AG04450 (cell line): ENCODE measurements at regions not wholly inside any gene's neighbourhood (a gene's known extent, or its start where the extent isn't known, plus 50 kb on each side); places are given as distances from the start of the nearest gene placed in this dataset.

Experiments
- CTCF ChIA-PET: fragments of 300-600, 350-600 bp; formaldehyde crosslinking; extraction: SDS; loops from one replicate; lab custom pipeline; 2022; ENCODE audit warnings: antibody characterized with exemption, inconsistent platforms; lab: Charles Lee
- POLR2A ChIA-PET: fragments of 350-600 bp; formaldehyde crosslinking; extraction: SDS; loops from one replicate; lab custom pipeline; 2021; ENCODE audit warnings: antibody characterized with exemption, inconsistent platforms; lab: Yijun Ruan, JAX
- DNase-seq: peaks from one replicate; pipeline ENCODE4 v3.0.0-alpha.2; 2011; ENCODE audit warnings: low read depth, low spot score
- H3K27ac ChIP-seq: one replicate; pipeline ENCODE4 v1.5.1; 2012; ENCODE audit warnings: low read depth, low read length, control low read depth
- H3K27me3 ChIP-seq: one replicate; pipeline ENCODE4 v1.6.0; 2012; ENCODE audit warnings: low read length; ENCODE audit not compliant: control insufficient read depth, insufficient read depth
- H3K4me3 ChIP-seq: 2 replicates; pipeline ENCODE4 v1.5.1; 2011; ENCODE audit warnings: mild to moderate bottlenecking, low read depth, low read length, control low read depth
- H3K9me3 ChIP-seq: 2 replicates; pipeline ENCODE4 v1.5.1; 2012; ENCODE audit warnings: low read length; ENCODE audit not compliant: control insufficient read depth, insufficient read depth
- TF ChIP-seq, protein P1 (sequence below): IDR thresholded peaks from 2 replicates; pipeline ENCODE4 v1.5.1; 2011; ENCODE audit warnings: low read depth, low read length, control low read depth, inconsistent platforms

DNA sequence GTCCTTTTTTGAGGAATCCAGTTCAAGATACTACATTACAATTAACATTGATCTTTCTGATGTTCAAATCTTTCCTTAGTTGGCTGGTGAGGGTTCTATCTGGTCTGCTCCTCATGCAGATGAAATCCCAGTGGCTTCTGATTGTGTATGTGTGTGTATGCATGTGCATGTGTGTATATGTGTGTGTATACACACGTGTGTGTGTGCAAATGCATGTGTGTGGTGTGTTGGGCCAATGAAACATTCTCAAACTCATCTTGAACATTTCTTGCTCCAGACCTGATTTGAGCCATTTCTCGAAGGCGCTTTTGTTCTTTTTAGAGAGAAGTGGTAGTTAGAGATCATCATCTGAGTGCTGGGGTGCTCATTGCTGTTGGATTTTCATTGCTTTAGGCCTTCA lies 113.9 kb downstream of the GLRX3 start:
- H3K4me3 ChIP-seq: no peak overlapping the region
- TF ChIP-seq, protein P1, sequence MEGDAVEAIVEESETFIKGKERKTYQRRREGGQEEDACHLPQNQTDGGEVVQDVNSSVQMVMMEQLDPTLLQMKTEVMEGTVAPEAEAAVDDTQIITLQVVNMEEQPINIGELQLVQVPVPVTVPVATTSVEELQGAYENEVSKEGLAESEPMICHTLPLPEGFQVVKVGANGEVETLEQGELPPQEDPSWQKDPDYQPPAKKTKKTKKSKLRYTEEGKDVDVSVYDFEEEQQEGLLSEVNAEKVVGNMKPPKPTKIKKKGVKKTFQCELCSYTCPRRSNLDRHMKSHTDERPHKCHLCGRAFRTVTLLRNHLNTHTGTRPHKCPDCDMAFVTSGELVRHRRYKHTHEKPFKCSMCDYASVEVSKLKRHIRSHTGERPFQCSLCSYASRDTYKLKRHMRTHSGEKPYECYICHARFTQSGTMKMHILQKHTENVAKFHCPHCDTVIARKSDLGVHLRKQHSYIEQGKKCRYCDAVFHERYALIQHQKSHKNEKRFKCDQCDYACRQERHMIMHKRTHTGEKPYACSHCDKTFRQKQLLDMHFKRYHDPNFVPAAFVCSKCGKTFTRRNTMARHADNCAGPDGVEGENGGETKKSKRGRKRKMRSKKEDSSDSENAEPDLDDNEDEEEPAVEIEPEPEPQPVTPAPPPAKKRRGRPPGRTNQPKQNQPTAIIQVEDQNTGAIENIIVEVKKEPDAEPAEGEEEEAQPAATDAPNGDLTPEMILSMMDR: no peak
- no peaks in the 10 kb centered on the region for H3K27me3 ChIP-seq
- peaks cover 35% of the 10 kb centered on the region for H3K9me3 ChIP-seq
- DNase-seq: no peak
- CTCF ChIA-PET: no interaction called here
- POLR2A ChIA-PET: no interaction called here
- no peak overlapping the region for H3K27ac ChIP-seq

DNA sequence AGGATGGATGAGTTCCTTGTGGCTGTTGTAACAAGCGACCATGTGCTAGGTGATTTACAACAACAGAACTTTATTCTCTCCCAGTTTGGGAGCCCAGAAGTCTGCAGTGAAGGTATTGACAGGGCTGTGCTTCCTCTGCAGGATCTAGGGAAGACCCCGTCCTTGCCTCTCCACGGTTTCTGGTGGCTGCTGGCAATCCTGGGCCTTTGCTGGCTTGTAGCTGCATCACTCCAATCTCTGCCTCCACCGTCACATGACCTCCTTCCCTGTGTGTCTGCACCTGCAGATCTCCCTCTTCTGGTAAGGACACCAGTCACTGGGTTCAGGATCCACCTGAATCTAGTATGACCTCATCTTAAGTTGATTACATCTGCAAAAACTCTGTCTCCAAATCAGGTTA lies 115.6 kb downstream of the GLRX3 start:
- CTCF ChIA-PET: no interaction called here
- DNase-seq: no peak
- TF ChIP-seq, protein P1: no peak
- Histone ChIP-seq H3K27me3 (no peaks in the 10 kb centered on the region), H3K9me3 (peaks cover 44% of the 10 kb centered on the region), H3K4me3 (no peak overlapping the region), H3K27ac (no peak overlapping the region)
- POLR2A ChIA-PET: no interaction called here

GRCh38 chr10:130254243-130254642 lies 118.1 kb downstream of the GLRX3 start:
- Histone ChIP-seq H3K27me3 (no peaks in the 10 kb centered on the region), H3K27ac (no peak overlapping the region), H3K9me3 (peaks cover 56% of the 10 kb centered on the region), H3K4me3 (no peak overlapping the region)
- DNase-seq: no peak
- CTCF ChIA-PET: no interaction called here
- TF ChIP-seq, protein P1: no peak
- POLR2A ChIA-PET: no interaction called here

- Histone ChIP-seq H3K27me3 (no peaks in the 10 kb centered on the region), H3K9me3 (peaks cover 59% of the 10 kb centered on the region), H3K4me3 (no peak overlapping the region), H3K27ac (no peak overlapping the region)
- ChIA-PET CTCF (no interaction called here), POLR2A (no interaction called here)
- TF ChIP-seq, protein P1: no peak
- no peak for DNase-seq
These were observed 118.5 kb downstream of the GLRX3 start for GRCh38 chr10:130254662-130255061.

DNA sequence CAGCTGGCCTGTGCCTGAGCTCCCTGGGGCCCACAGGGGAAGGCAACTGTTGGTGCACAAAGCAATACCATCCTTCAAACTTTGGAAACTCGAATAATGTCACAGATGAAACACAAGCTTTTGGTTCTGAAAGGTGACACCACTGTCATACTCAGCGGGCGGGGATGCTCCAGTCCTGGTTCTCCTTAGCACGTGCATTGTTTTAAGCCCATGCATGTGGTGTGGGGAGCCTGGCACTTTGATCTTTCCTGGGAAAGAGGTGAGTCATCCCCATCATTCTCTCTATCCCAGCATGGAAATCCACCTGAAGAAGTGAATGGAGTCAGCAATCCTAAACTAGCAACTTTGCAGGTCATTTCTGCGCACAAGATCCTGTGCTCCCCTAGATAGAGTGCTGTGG lies 119.6 kb downstream of the GLRX3 start:
- Histone ChIP-seq H3K27ac (no peak overlapping the region), H3K9me3 (peaks cover 60% of the 10 kb centered on the region), H3K27me3 (no peaks in the 10 kb centered on the region), H3K4me3 (no peak overlapping the region)
- ChIA-PET CTCF (no interaction called here), POLR2A (no interaction called here)
- no peak for DNase-seq
- TF ChIP-seq, protein P1: no peak
